ENCODE measurements at regions not wholly inside any gene's neighbourhood (a gene's known extent, or its start where the extent isn't known, plus 50 kb on each side); places are given as distances from the start of the nearest gene placed in this dataset.

GRCh38 chr16:48044117-48044516, 111.7 kb downstream of the ABCC12 start:
- H3K27me3 ChIP-seq = peaks cover 0 to 15% (median 0%) of the 10 kb centered on the region in 4 donors
- no peak overlapping the region for H3K27ac ChIP-seq
- TF ChIP-seq POLR2A (IDR thresholded peaks at IDR 0.05) (no peak), CTCF (IDR thresholded peaks at IDR 0.05) (no peak)
- no peaks in the 10 kb centered on the region for H3K9me3 ChIP-seq
- WGBS, 2 donors = 73 to 88% methylated on average over 1 of the region's 1 CpG
- intact Hi-C loops (cut with DNase I) = no loop called here
- H3K36me3 ChIP-seq = no peaks in the 10 kb centered on the region
- H3K4me3 ChIP-seq = no peak overlapping the region
- no peaks in the 10 kb centered on the region for H3K4me1 ChIP-seq
- DNase-seq = no peak

GRCh38 chr16:48041981-48042421, 113.8 kb downstream of the ABCC12 start:
- Histone ChIP-seq H3K4me1 (no peaks in the 10 kb centered on the region), H3K9me3 (no peaks in the 10 kb centered on the region), H3K36me3 (no peaks in the 10 kb centered on the region), H3K4me3 (no peak overlapping the region), H3K27ac (no peak overlapping the region), H3K27me3 (peaks cover 0 to 4% (median 0%) of the 10 kb centered on the region in 4 donors)
- WGBS, 2 donors = 46 to 50% methylated on average over 10 of the region's 10 CpGs
- TF ChIP-seq CTCF (IDR thresholded peaks at IDR 0.05) (no peak), POLR2A (IDR thresholded peaks at IDR 0.05) (no peak)
- intact Hi-C loops (cut with DNase I) = no loop called here
- DNase-seq = no peak

GRCh38 chr16:48035142-48035541, 120.7 kb downstream of the ABCC12 start:
- WGBS, 2 donors = 44 to 59% methylated on average over 4 of the region's 4 CpGs
- intact Hi-C loops (cut with DNase I) = no loop called here

GRCh38 chr16:48030926-48031325, 124.9 kb downstream of the ABCC12 start:
- Histone ChIP-seq H3K27me3 (no peaks in the 10 kb centered on the region), H3K36me3 (no peaks in the 10 kb centered on the region), H3K4me3 (no peak overlapping the region), H3K27ac (no peak overlapping the region), H3K9me3 (no peaks in the 10 kb centered on the region), H3K4me1 (no peaks in the 10 kb centered on the region)
- no peak for TF ChIP-seq CTCF (IDR thresholded peaks at IDR 0.05)
- no peak for TF ChIP-seq POLR2A (IDR thresholded peaks at IDR 0.05)
- DNase-seq = no peak
- intact Hi-C loops (cut with DNase I) = no loop called here
- WGBS, 2 donors = 80 to 83% methylated on average over 6 of the region's 6 CpGs

More at GRCh38 chr16:48035142-48035541, 120.7 kb downstream of the ABCC12 start:
- H3K4me1 ChIP-seq = no peaks in the 10 kb centered on the region
- no peaks in the 10 kb centered on the region for H3K27me3 ChIP-seq
- H3K36me3 ChIP-seq = no peaks in the 10 kb centered on the region
- H3K27ac ChIP-seq = no peak overlapping the region
- TF ChIP-seq CTCF (IDR thresholded peaks at IDR 0.05) = no peak
- TF ChIP-seq POLR2A (IDR thresholded peaks at IDR 0.05) = no peak
- no peak overlapping the region for H3K4me3 ChIP-seq
- H3K9me3 ChIP-seq = no peaks in the 10 kb centered on the region
- no peak for DNase-seq

GRCh38 chr16:48029768-48030167, 126.0 kb downstream of the ABCC12 start:
- H3K4me1 ChIP-seq = no peaks in the 10 kb centered on the region
- intact Hi-C loops (cut with DNase I) = no loop called here
- H3K9me3 ChIP-seq = no peaks in the 10 kb centered on the region
- no peak overlapping the region for H3K27ac ChIP-seq
- no peak overlapping the region for H3K4me3 ChIP-seq
- no peak for DNase-seq
- TF ChIP-seq POLR2A (IDR thresholded peaks at IDR 0.05) (no peak), CTCF (IDR thresholded peaks at IDR 0.05) (no peak)
- WGBS, 2 donors = 62 to 74% methylated on average over 5 of the region's 5 CpGs
- no peaks in the 10 kb centered on the region for H3K27me3 ChIP-seq
- H3K36me3 ChIP-seq = no peaks in the 10 kb centered on the region
